GM20000 (cell line): ENCODE measurements at regions not wholly inside any gene's neighbourhood (a gene's known extent, or its start where the extent isn't known, plus 50 kb on each side); places are given as distances from the start of the nearest gene placed in this dataset.

ENCODE experiments used
- DNase-seq: peaks from one replicate; pipeline ENCODE4 v3.0.0; 2012; ENCODE audit warnings: low spot score
- TF ChIP-seq, protein P1 (sequence below): IDR thresholded peaks from 2 replicates; pipeline ENCODE4 v1.5.1; 2012; ENCODE audit warnings: mild to moderate bottlenecking, control low read depth; ENCODE audit errors: extremely low read depth, missing control alignments

DNA sequence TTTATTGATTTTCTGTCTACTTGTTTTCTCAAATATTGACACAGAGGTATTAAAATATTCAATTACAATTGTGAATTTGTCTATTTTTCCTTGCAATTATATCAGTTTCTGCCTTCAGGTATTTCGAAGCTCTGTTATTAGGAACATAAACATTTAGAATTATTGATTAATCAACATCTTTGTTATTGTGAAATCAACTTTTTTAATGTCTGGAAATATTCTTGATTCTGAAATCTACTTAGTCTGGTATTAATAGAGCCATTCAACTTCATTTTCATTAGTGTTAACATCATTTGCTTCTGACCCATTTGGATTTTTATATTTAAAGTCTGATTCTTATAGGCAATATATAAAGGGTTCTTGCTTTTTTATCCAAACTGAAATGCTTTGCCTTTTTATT, 69.8 kb upstream of the CALN1 start:
- DNase-seq, result no peak
- TF ChIP-seq, protein P1, sequence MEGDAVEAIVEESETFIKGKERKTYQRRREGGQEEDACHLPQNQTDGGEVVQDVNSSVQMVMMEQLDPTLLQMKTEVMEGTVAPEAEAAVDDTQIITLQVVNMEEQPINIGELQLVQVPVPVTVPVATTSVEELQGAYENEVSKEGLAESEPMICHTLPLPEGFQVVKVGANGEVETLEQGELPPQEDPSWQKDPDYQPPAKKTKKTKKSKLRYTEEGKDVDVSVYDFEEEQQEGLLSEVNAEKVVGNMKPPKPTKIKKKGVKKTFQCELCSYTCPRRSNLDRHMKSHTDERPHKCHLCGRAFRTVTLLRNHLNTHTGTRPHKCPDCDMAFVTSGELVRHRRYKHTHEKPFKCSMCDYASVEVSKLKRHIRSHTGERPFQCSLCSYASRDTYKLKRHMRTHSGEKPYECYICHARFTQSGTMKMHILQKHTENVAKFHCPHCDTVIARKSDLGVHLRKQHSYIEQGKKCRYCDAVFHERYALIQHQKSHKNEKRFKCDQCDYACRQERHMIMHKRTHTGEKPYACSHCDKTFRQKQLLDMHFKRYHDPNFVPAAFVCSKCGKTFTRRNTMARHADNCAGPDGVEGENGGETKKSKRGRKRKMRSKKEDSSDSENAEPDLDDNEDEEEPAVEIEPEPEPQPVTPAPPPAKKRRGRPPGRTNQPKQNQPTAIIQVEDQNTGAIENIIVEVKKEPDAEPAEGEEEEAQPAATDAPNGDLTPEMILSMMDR, result no peak

DNA sequence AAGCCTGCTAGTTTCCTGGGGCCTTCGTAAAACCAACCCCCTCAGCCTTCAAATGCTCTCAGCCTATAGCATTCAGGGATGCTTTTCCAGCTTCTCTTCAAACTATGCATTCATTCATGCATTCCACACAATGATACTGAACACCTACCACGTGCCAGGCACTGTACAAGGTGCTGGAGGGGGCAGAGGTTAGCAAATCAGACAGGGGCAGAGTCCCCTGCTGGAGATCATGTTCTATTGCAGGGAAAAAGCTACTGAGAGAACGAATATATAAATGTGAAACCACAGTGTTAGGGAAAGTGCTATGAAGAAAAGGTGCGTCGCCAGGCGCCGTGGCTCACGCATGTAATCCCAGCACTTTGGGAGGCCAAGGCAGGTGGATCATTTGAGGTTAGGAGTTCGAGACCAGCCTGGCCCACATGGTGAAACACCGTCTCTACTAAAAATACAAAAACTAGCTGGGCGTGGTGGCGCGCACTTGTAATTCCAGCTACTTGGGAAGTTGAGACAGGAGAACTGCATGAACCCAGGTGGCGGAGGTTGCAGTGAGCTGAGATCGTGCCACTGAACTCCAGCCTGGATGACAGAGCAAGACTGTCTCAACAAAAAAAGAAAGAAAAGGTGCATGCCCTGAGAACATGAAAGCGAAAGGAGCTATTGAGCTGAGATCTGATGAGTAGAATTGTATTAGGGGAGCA, 64.6 kb upstream of the CALN1 start:
- TF ChIP-seq, protein P1, result no peak
- DNase-seq, result no peak

DNA sequence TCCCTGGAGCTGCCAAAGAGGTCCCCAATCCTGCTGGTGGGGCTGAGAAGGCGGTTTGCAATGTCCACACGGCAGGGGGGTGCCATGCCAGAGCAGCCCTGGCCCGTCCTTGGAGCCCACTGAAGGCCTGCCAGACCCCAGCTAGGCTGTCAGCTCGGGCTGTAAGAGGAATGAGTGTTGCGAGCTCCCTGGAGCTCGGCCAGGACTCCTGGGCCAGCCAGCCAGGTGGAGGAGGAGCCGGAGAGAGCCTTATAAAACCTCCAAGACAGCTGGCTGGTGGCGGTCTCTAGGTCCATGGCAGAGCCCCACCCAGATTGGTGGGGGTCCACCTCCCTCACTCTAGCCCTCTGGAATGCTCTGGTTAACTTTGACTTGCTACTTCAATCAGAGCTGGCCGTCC, 55.1 kb upstream of the CALN1 start:
- TF ChIP-seq, protein P1, result no peak
- no peak for DNase-seq

DNA sequence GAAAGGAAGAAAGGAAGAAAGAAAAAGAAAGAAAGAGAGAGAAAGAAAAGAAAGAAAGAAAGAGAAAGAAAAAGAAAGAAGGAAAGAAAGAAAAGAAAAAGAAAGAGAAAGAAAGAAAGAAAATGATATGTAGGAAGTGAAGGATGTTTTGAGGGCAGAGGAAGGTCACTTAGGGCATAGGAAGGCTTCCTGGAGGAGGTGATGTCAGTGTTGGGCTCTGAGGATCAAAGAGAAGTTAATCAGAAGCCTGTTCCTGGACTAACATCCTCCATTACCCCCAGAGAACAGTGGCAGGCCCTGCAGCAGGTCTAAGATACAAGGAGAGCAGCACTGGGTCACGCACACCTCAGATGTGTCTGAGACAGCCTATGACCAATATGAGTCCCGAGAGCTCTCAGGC, 54.7 kb upstream of the CALN1 start:
- TF ChIP-seq, protein P1, result no peak

DNA sequence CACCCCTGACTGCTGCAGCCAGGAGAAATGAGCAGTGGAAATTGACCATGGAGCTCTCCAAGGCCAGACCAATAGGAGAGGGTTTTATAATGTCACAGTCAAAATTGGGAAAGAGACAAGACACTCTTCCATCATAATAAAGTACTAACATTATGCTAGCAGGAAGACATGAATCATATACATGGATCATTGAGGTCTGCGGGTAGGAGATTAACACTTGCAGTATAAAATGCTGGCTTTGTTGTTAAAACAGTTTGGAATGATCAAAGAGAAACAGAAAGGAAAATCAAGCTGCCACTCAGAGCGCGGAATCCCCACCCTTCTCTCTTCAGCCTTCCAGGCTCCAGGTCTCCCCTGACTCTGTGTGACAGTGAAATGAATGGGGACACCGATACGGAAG, 53.4 kb upstream of the CALN1 start:
- no peak for DNase-seq
- TF ChIP-seq, protein P1, result no peak

More for the DNA sequence above, 54.7 kb upstream of the CALN1 start:
- DNase-seq, result no peak

DNA sequence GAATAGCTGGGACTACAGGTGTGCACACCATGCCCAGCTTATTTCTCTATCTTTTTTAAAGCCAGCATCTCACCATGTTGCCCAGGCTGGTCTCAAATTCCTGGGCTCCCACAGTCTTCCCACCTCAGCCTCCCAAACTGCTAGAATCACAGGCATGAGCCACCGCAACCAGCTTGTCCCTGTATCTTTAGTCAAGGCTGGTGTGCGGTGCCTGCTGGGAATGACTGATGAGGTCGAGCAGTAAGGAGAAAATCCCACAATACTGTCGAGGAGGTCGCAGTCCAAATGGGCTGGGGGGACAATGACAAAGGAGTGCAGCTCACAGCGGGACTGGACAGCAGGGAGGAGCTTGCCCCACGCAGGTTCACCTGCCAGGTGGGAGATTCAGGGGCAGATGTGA, 50.2 kb upstream of the CALN1 start:
- DNase-seq, result no peak
- TF ChIP-seq, protein P1, result no peak
